ENCODE measurements at regions not wholly inside any gene's neighbourhood (a gene's known extent, or its start where the extent isn't known, plus 50 kb on each side); places are given as distances from the start of the nearest gene placed in this dataset.

GRCh38 chr3:72055436-72055835, 270.5 kb upstream of the PROK2 start:
- no peak for DNase-seq (ENCODE audit: low read depth in 2 of 2)

GRCh38 chr3:72054976-72055375, 270.0 kb upstream of the PROK2 start:
- no peak for DNase-seq (ENCODE audit: low read depth in 2 of 2)

GRCh38 chr3:72052841-72053409, 268.0 kb upstream of the PROK2 start:
- DNase-seq (ENCODE audit: low read depth in 2 of 2) = no peak

- DNase-seq (ENCODE audit: low read depth in 2 of 2) = no peak
These were observed 265.8 kb upstream of the PROK2 start for GRCh38 chr3:72050771-72051170.

GRCh38 chr3:72050048-72050632, 265.2 kb upstream of the PROK2 start:
- DNase-seq (ENCODE audit: low read depth in 2 of 2) = no peak

GRCh38 chr3:72049300-72049699, 264.4 kb upstream of the PROK2 start:
- no peak for DNase-seq (ENCODE audit: low read depth in 2 of 2)

- no peak for DNase-seq (ENCODE audit: low read depth in 2 of 2)
These were observed 263.9 kb upstream of the PROK2 start for GRCh38 chr3:72048873-72049272.

- no peak for DNase-seq (ENCODE audit: low read depth in 2 of 2)
These were observed 262.4 kb upstream of the PROK2 start for GRCh38 chr3:72047221-72047871.

- no peak for DNase-seq (ENCODE audit: low read depth in 2 of 2)
These were observed 259.4 kb upstream of the PROK2 start for GRCh38 chr3:72044231-72044855.

GRCh38 chr3:72043204-72044133, 258.5 kb upstream of the PROK2 start:
- no peak for DNase-seq (ENCODE audit: low read depth in 2 of 2)

- DNase-seq (ENCODE audit: low read depth in 2 of 2) = no peak
These were observed 257.7 kb upstream of the PROK2 start for GRCh38 chr3:72042397-72043203.

- no peak for DNase-seq (ENCODE audit: low read depth in 2 of 2)
These were observed 256.6 kb upstream of the PROK2 start for GRCh38 chr3:72041511-72041910.

GRCh38 chr3:72041076-72041475, 256.1 kb upstream of the PROK2 start:
- DNase-seq (ENCODE audit: low read depth in 2 of 2) = no peak

GRCh38 chr3:72039677-72040076, 254.7 kb upstream of the PROK2 start:
- DNase-seq (ENCODE audit: low read depth in 2 of 2) = no peak

- no peak for DNase-seq (ENCODE audit: low read depth in 2 of 2)
These were observed 252.0 kb upstream of the PROK2 start for GRCh38 chr3:72036899-72037298.

GRCh38 chr3:72035606-72036005, 250.7 kb upstream of the PROK2 start:
- DNase-seq (ENCODE audit: low read depth in 2 of 2) = no peak

GRCh38 chr3:72034986-72035385, 250.0 kb upstream of the PROK2 start:
- no peak for DNase-seq (ENCODE audit: low read depth in 2 of 2)

- DNase-seq (ENCODE audit: low read depth in 2 of 2) = no peak
These were observed 248.9 kb upstream of the PROK2 start for GRCh38 chr3:72033666-72034428.

- DNase-seq (ENCODE audit: low read depth in 2 of 2) = no peak
These were observed 247.6 kb upstream of the PROK2 start for GRCh38 chr3:72032441-72033135.

GRCh38 chr3:72031581-72031980, 246.6 kb upstream of the PROK2 start:
- no peak for DNase-seq (ENCODE audit: low read depth in 2 of 2)

All from stimulated activated CD8-positive, alpha-beta memory T cell treated with anti-CD3 and anti-CD28 coated beads, Interleukin-2, amount 100 ng/mL, for 1 hour (primary cell).